Stimulated activated effector memory CD8-positive, alpha-beta T cell treated with anti-CD3 and anti-CD28 coated beads, Interleukin-12 subunit alpha, Interleukin-12 subunit beta, amount 100 ng/mL, for 72 hours (primary cell): ENCODE measurements at regions not wholly inside any gene's neighbourhood (a gene's known extent, or its start where the extent isn't known, plus 50 kb on each side); places are given as distances from the start of the nearest gene placed in this dataset.
A peak's percentile ranks its signal among the peaks of the same experiment; 100 is the strongest.

ENCODE experiments used
- ATAC-seq: fragments of 150-1000 bp; cut with Tn5 transposase; 2 replicates; pipeline ENCODE4 v1.10.0; 2021
- DNase-seq, 2 donors: peaks; one replicate each; pipeline ENCODE4 v3.0.0; 2021 to 2022; ENCODE audit warnings: low spot score in 2 of 2
- H3K27ac Mint-ChIP-seq: one replicate; pipeline ENCODE4 v1.8.0; 2022; ENCODE audit warnings: mild to moderate bottlenecking, mixed read lengths
- H3K36me3 Mint-ChIP-seq: one replicate; pipeline ENCODE4 v1.8.0; 2022; ENCODE audit warnings: mild to moderate bottlenecking, mixed read lengths
- H3K4me1 Mint-ChIP-seq: one replicate; pipeline ENCODE4 v1.8.0; 2022; ENCODE audit warnings: mixed read lengths
- H3K4me3 Mint-ChIP-seq: one replicate; pipeline ENCODE4 v1.8.0; 2022; ENCODE audit warnings: mild to moderate bottlenecking, mixed read lengths
- H3K9me3 Mint-ChIP-seq: one replicate; pipeline ENCODE4 v1.8.0; 2022; ENCODE audit warnings: mixed read lengths

GRCh38 chr4:107216379-107216778, 180.3 kb upstream of the DKK2 start:
- Mint-ChIP-seq H3K4me3 (no peak overlapping the region), H3K36me3 (no peaks in the 10 kb centered on the region), H3K9me3 (no peaks in the 10 kb centered on the region), H3K27ac (no peak overlapping the region), H3K4me1 (no peaks in the 10 kb centered on the region)
- DNase-seq, result no peak
- no peak for ATAC-seq

- Mint-ChIP-seq H3K36me3 (no peaks in the 10 kb centered on the region), H3K27ac (no peak overlapping the region), H3K4me3 (no peak overlapping the region), H3K9me3 (no peaks in the 10 kb centered on the region), H3K4me1 (no peaks in the 10 kb centered on the region)
- no peak for DNase-seq
- no peak for ATAC-seq
These were observed 179.1 kb upstream of the DKK2 start for GRCh38 chr4:107215222-107215621.

GRCh38 chr4:107213880-107214279, 177.8 kb upstream of the DKK2 start:
- Mint-ChIP-seq H3K9me3 (no peaks in the 10 kb centered on the region), H3K36me3 (no peaks in the 10 kb centered on the region), H3K27ac (no peak overlapping the region), H3K4me1 (no peaks in the 10 kb centered on the region), H3K4me3 (no peak overlapping the region)
- DNase-seq (no peak), ATAC-seq (no peak)

GRCh38 chr4:107213410-107213809, 177.3 kb upstream of the DKK2 start:
- Mint-ChIP-seq H3K4me1 (no peaks in the 10 kb centered on the region), H3K9me3 (no peaks in the 10 kb centered on the region), H3K4me3 (no peak overlapping the region), H3K27ac (no peak overlapping the region), H3K36me3 (no peaks in the 10 kb centered on the region)
- DNase-seq (no peak), ATAC-seq (no peak)

- no peaks in the 10 kb centered on the region for H3K9me3 Mint-ChIP-seq
- H3K36me3 Mint-ChIP-seq, result no peaks in the 10 kb centered on the region
- no peak overlapping the region for H3K27ac Mint-ChIP-seq
- no peak overlapping the region for H3K4me3 Mint-ChIP-seq
- ATAC-seq (no peak), DNase-seq (no peak)
- H3K4me1 Mint-ChIP-seq, result no peaks in the 10 kb centered on the region
These were observed 176.5 kb upstream of the DKK2 start for GRCh38 chr4:107212565-107212964.

GRCh38 chr4:107210450-107211239, 174.5 kb upstream of the DKK2 start:
- ATAC-seq (no peak), DNase-seq (no peak)
- no peaks in the 10 kb centered on the region for H3K4me1 Mint-ChIP-seq
- no peaks in the 10 kb centered on the region for H3K36me3 Mint-ChIP-seq
- H3K27ac Mint-ChIP-seq, result no peak overlapping the region
- H3K9me3 Mint-ChIP-seq, result no peaks in the 10 kb centered on the region
- no peak overlapping the region for H3K4me3 Mint-ChIP-seq

GRCh38 chr4:107203733-107204132, 167.6 kb upstream of the DKK2 start:
- no peak for DNase-seq
- Mint-ChIP-seq H3K36me3 (no peaks in the 10 kb centered on the region), H3K27ac (no peak overlapping the region), H3K4me3 (no peak overlapping the region), H3K9me3 (no peaks in the 10 kb centered on the region), H3K4me1 (no peaks in the 10 kb centered on the region)
- no peak for ATAC-seq

- DNase-seq (no peak), ATAC-seq (no peak)
- Mint-ChIP-seq H3K36me3 (no peaks in the 10 kb centered on the region), H3K4me1 (no peaks in the 10 kb centered on the region), H3K4me3 (no peak overlapping the region), H3K27ac (no peak overlapping the region), H3K9me3 (no peaks in the 10 kb centered on the region)
These were observed 166.6 kb upstream of the DKK2 start for GRCh38 chr4:107202744-107203143.

GRCh38 chr4:107197121-107197520, 161.0 kb upstream of the DKK2 start:
- no peak overlapping the region for H3K4me3 Mint-ChIP-seq
- H3K9me3 Mint-ChIP-seq, result no peaks in the 10 kb centered on the region
- H3K36me3 Mint-ChIP-seq, result no peaks in the 10 kb centered on the region
- DNase-seq (no peak), ATAC-seq (no peak)
- no peaks in the 10 kb centered on the region for H3K4me1 Mint-ChIP-seq
- no peak overlapping the region for H3K27ac Mint-ChIP-seq

GRCh38 chr4:107196312-107196711, 160.2 kb upstream of the DKK2 start:
- Mint-ChIP-seq H3K27ac (no peak overlapping the region), H3K4me1 (no peaks in the 10 kb centered on the region), H3K9me3 (no peaks in the 10 kb centered on the region), H3K36me3 (no peaks in the 10 kb centered on the region), H3K4me3 (no peak overlapping the region)
- ATAC-seq (no peak), DNase-seq (no peak)

- Mint-ChIP-seq H3K27ac (no peak overlapping the region), H3K9me3 (no peaks in the 10 kb centered on the region), H3K4me1 (no peaks in the 10 kb centered on the region), H3K4me3 (no peak overlapping the region), H3K36me3 (no peaks in the 10 kb centered on the region)
- ATAC-seq, result no peak
- DNase-seq, result no peak
These were observed 157.9 kb upstream of the DKK2 start for GRCh38 chr4:107194005-107194404.

- Mint-ChIP-seq H3K36me3 (no peaks in the 10 kb centered on the region), H3K9me3 (no peaks in the 10 kb centered on the region), H3K4me3 (no peak overlapping the region), H3K4me1 (no peaks in the 10 kb centered on the region), H3K27ac (no peak overlapping the region)
- ATAC-seq (no peak), DNase-seq (no peak)
These were observed 156.5 kb upstream of the DKK2 start for GRCh38 chr4:107192601-107193000.

- Mint-ChIP-seq H3K36me3 (no peaks in the 10 kb centered on the region), H3K9me3 (no peaks in the 10 kb centered on the region), H3K27ac (no peak overlapping the region), H3K4me3 (no peak overlapping the region), H3K4me1 (no peaks in the 10 kb centered on the region)
- ATAC-seq (no peak), DNase-seq (no peak)
These were observed 151.0 kb upstream of the DKK2 start for GRCh38 chr4:107187091-107187490.

- ATAC-seq (peak; percentile 67), DNase-seq (no peak)
- H3K36me3 Mint-ChIP-seq, result no peaks in the 10 kb centered on the region
- H3K4me1 Mint-ChIP-seq, result no peaks in the 10 kb centered on the region
- H3K4me3 Mint-ChIP-seq, result no peak overlapping the region
- no peaks in the 10 kb centered on the region for H3K9me3 Mint-ChIP-seq
- H3K27ac Mint-ChIP-seq, result no peak overlapping the region
These were observed 147.2 kb upstream of the DKK2 start for GRCh38 chr4:107183155-107183774.

GRCh38 chr4:107182347-107182746, 146.2 kb upstream of the DKK2 start:
- DNase-seq, result no peak
- Mint-ChIP-seq H3K9me3 (no peaks in the 10 kb centered on the region), H3K36me3 (no peaks in the 10 kb centered on the region), H3K4me1 (no peaks in the 10 kb centered on the region), H3K27ac (no peak overlapping the region), H3K4me3 (no peak overlapping the region)
- no peak for ATAC-seq

- H3K9me3 Mint-ChIP-seq, result peaks cover 11% of the 10 kb centered on the region
- DNase-seq (no peak), ATAC-seq (no peak)
- no peak overlapping the region for H3K27ac Mint-ChIP-seq
- no peaks in the 10 kb centered on the region for H3K36me3 Mint-ChIP-seq
- H3K4me1 Mint-ChIP-seq, result no peaks in the 10 kb centered on the region
- no peak overlapping the region for H3K4me3 Mint-ChIP-seq
These were observed 130.8 kb upstream of the DKK2 start for GRCh38 chr4:107166873-107167450.
